ENCODE measurements at regions not wholly inside any gene's neighbourhood (a gene's known extent, or its start where the extent isn't known, plus 50 kb on each side); places are given as distances from the start of the nearest gene placed in this dataset.

DNA sequence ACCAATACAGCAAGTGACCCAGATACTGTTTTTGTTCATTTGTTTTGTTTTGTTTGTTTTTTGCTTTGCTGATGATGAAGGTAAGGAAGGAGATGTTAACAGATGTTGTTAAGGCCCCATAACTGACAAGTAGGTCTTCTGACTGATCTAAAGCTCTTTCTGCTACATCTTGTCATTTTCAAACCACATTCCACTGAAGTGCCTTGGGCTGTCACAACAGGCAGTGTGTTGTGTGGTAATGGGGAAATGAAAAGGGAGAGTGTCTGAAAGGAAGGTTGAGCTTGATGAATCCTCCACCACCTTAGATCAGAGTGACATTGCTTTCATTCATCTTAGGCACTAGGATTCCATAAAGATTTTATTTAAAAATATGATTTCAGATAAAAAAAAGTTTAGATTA is 479.4 kb upstream of the SYNCRIP start:
- Histone ChIP-seq H3K27me3 (replicated peaks in 1 of 4; ENCODE audit: control extremely low read depth in 1 of 4, control insufficient read depth in 3 of 4, insufficient read depth in 4 of 4, low read length in 3 of 4) (no peaks in the 10 kb centered on the region), H2AFZ (ENCODE audit: insufficient read depth, low read depth, low read length, poor library complexity, severe bottlenecking) (no peak overlapping the region), H3K4me3 (ENCODE audit: control extremely low read depth in 1 of 5, extremely low read depth in 1 of 5, insufficient read depth in 1 of 5, low read depth in 2 of 5, low read length in 4 of 5) (no peak overlapping the region), H3K27ac (ENCODE audit: low read length in 2 of 2) (no peak overlapping the region), H3K9ac (ENCODE audit: low read length) (no peak overlapping the region), H4K20me1 (ENCODE audit: control insufficient read depth, insufficient read depth, low read length, poor library complexity, severe bottlenecking) (no peaks in the 10 kb centered on the region), H3K4me2 (replicated peaks; ENCODE audit: low read depth, low read length, poor library complexity, severe bottlenecking) (no peak overlapping the region), H3K4me1 (ENCODE audit: control insufficient read depth in 2 of 2, insufficient read depth in 2 of 2, low read length in 2 of 2) (no peaks in the 10 kb centered on the region), H3K36me3 (replicated peaks in 1 of 2; ENCODE audit: control extremely low read depth in 1 of 2, control insufficient read depth in 1 of 2, extremely low read depth in 1 of 2, insufficient read depth in 2 of 2, low read length in 1 of 2) (no peaks in the 10 kb centered on the region), H3K79me2 (ENCODE audit: control insufficient read depth, insufficient read depth, low read length) (no peaks in the 10 kb centered on the region), H3K9me3 (ENCODE audit: control extremely low read depth in 1 of 3, control insufficient read depth in 2 of 3, insufficient read depth in 1 of 3, low read length in 2 of 3) (no peaks in the 10 kb centered on the region)
- DNase-seq, result no peak
- ChIA-PET CTCF (no interaction called here), POLR2A (no interaction called here)
- no peak for ATAC-seq (ENCODE audit: low read depth)
- Mint-ChIP-seq H3K9me3 (ENCODE audit: insufficient read depth) (no peaks in the 10 kb centered on the region), H3K4me3 (no peak overlapping the region), H3K27ac (no peak overlapping the region), H3K27me3 (no peaks in the 10 kb centered on the region), H3K4me1 (no peaks in the 10 kb centered on the region)
- intact Hi-C loops (cut with micrococcal nuclease), result no loop called here
- TF ChIP-seq, protein P1, sequence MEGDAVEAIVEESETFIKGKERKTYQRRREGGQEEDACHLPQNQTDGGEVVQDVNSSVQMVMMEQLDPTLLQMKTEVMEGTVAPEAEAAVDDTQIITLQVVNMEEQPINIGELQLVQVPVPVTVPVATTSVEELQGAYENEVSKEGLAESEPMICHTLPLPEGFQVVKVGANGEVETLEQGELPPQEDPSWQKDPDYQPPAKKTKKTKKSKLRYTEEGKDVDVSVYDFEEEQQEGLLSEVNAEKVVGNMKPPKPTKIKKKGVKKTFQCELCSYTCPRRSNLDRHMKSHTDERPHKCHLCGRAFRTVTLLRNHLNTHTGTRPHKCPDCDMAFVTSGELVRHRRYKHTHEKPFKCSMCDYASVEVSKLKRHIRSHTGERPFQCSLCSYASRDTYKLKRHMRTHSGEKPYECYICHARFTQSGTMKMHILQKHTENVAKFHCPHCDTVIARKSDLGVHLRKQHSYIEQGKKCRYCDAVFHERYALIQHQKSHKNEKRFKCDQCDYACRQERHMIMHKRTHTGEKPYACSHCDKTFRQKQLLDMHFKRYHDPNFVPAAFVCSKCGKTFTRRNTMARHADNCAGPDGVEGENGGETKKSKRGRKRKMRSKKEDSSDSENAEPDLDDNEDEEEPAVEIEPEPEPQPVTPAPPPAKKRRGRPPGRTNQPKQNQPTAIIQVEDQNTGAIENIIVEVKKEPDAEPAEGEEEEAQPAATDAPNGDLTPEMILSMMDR (IDR thresholded peaks at IDR 0.05), result no peak
- TF ChIP-seq EZH2 (IDR thresholded peaks at IDR 0.05; ENCODE audit: borderline replicate concordance, insufficient read depth, low read depth, low read length, poor library complexity, severe bottlenecking), result no peak

DNA sequence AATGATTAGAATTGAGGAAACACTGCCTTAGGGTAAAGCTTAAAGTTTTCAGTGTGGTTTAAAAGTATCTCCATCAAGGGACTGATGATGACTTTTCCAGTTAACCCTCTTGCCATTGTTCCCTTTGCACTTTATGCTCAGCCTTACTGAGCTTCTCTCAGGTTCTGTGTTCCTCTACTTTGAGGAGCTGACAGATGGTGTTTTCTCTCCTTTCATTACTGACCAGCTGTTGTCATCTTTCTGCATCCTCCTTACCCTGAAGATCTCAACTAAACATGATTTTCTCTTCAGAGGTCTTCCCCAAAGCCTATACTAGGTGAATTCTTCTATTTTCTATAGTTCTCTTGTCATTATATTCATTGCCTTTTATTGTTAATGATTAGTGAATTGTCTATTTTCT is 475.6 kb upstream of the SYNCRIP start:
- H3K4me1 ChIP-seq (ENCODE audit: control insufficient read depth in 2 of 2, insufficient read depth in 2 of 2, low read length in 2 of 2), result no peaks in the 10 kb centered on the region
- TF ChIP-seq EZH2 (IDR thresholded peaks at IDR 0.05; ENCODE audit: borderline replicate concordance, insufficient read depth, low read depth, low read length, poor library complexity, severe bottlenecking), result no peak
- TF ChIP-seq, protein P1 (IDR thresholded peaks at IDR 0.05), result no peak
- no peak overlapping the region for H2AFZ ChIP-seq (ENCODE audit: insufficient read depth, low read depth, low read length, poor library complexity, severe bottlenecking)
- no peak overlapping the region for H3K27ac ChIP-seq (ENCODE audit: low read length in 2 of 2)
- no peaks in the 10 kb centered on the region for H3K27me3 Mint-ChIP-seq
- no peaks in the 10 kb centered on the region for H3K4me1 Mint-ChIP-seq
- H3K9me3 Mint-ChIP-seq (ENCODE audit: insufficient read depth), result no peaks in the 10 kb centered on the region
- no peaks in the 10 kb centered on the region for H3K79me2 ChIP-seq (ENCODE audit: control insufficient read depth, insufficient read depth, low read length)
- DNase-seq, result no peak
- no peak for ATAC-seq (ENCODE audit: low read depth)
- H3K9ac ChIP-seq (ENCODE audit: low read length), result no peak overlapping the region
- H4K20me1 ChIP-seq (ENCODE audit: control insufficient read depth, insufficient read depth, low read length, poor library complexity, severe bottlenecking), result no peaks in the 10 kb centered on the region
- H3K36me3 ChIP-seq (replicated peaks in 1 of 2; ENCODE audit: control extremely low read depth in 1 of 2, control insufficient read depth in 1 of 2, extremely low read depth in 1 of 2, insufficient read depth in 2 of 2, low read length in 1 of 2), result no peaks in the 10 kb centered on the region
- H3K27ac Mint-ChIP-seq, result no peak overlapping the region
- ChIA-PET POLR2A (no interaction called here), CTCF (no interaction called here)
- intact Hi-C loops (cut with micrococcal nuclease), result no loop called here
- no peaks in the 10 kb centered on the region for H3K27me3 ChIP-seq (replicated peaks in 1 of 4; ENCODE audit: control extremely low read depth in 1 of 4, control insufficient read depth in 3 of 4, insufficient read depth in 4 of 4, low read length in 3 of 4)
- H3K9me3 ChIP-seq (ENCODE audit: control extremely low read depth in 1 of 3, control insufficient read depth in 2 of 3, insufficient read depth in 1 of 3, low read length in 2 of 3), result no peaks in the 10 kb centered on the region
- H3K4me3 ChIP-seq (ENCODE audit: control extremely low read depth in 1 of 5, extremely low read depth in 1 of 5, insufficient read depth in 1 of 5, low read depth in 2 of 5, low read length in 4 of 5), result no peak overlapping the region
- H3K4me2 ChIP-seq (replicated peaks; ENCODE audit: low read depth, low read length, poor library complexity, severe bottlenecking), result no peak overlapping the region
- no peak overlapping the region for H3K4me3 Mint-ChIP-seq
